Esophagus mucosa (tissue), 1 donor: ENCODE measurements at regions not wholly inside any gene's neighbourhood (a gene's known extent, or its start where the extent isn't known, plus 50 kb on each side); places are given as distances from the start of the nearest gene placed in this dataset.

Experiments used
- ATAC-seq: fragments of 200-7000 bp; cut with Tn5 transposase; one replicate; pipeline ENCODE4 v1.9.1; 2020
- donor health status: DM: yes; HTN: yes; CAD: no.

DNA sequence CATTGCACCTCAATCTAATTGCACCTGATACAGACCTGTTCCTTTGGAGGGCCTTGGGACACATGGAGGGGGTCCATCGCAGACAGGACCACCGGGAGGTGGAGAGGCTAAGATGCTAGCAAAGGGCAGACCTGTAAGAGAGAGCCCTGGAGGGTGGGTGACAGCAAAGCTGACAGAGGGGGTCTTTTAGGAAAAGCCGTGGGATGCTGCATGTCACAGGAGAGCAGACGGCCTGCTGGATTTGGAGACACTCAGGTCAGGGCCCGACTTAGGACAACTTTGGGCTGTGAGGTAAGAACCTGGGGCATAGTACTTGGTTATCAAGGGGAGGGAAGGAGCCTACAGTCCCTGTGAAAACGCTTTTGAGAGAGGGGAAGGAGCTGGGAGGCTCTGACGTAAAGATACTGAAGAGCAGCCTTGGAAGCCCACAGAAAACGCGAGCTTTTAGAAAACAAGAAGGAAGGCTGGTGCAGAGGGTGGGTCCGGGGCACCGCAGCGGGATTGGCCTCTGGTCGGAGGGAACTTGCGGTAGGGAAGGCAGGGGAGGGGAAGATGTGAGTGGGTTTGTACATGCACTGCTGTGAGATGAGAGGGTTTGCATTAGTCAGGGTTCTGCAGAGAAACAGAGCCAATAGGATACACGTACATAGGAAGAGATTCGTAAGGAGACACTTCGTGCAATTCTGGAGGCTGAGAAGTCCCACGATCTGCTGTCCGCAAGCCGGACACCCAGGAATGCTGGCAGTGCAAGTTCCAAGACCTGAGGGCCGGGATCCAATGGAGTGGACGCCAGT, 868.5 kb downstream of the TBC1D22A start:
- no peak for ATAC-seq

DNA sequence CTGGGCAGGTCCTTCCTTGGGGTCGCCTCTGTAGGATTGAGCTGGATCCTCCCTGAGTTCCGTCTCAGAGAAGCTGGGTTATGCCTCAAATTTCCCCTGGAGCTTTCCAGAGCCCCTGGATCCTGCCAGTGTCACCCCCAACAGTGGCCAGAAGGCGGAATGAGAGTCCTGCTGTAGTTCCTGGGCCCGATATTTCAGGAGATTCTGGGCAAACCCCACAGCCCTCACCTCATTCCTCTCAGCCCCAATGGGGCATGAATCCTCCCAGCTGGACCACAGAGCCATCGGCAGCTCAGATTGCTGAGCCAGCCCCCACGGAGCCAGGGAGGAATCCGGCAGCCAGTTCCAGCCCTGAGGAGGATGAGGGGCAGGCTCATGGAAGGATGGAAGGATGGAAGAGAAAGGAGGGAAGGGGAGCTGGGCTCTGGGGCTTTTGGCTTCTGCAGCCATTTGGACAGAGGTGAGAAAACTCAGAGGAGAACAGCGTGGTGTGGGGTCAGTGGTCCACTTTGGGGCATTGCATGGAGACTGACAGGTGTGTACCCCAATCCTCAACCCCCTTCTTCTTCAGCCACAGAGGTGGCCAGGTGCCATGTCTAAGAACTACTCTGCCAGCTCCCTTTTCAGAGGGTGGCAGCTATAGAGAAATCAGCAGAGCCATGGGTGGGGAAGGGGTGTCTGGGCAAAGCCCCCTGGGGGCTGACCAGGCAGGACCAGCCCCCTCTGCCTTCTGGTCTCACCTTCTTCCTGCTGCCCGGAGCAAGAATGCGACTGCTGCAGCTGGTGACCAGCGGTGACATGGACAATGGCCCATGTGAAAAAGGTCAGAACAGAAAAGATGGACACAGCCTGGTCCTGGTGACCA, 867.6 kb downstream of the TBC1D22A start:
- ATAC-seq, result no peak

DNA sequence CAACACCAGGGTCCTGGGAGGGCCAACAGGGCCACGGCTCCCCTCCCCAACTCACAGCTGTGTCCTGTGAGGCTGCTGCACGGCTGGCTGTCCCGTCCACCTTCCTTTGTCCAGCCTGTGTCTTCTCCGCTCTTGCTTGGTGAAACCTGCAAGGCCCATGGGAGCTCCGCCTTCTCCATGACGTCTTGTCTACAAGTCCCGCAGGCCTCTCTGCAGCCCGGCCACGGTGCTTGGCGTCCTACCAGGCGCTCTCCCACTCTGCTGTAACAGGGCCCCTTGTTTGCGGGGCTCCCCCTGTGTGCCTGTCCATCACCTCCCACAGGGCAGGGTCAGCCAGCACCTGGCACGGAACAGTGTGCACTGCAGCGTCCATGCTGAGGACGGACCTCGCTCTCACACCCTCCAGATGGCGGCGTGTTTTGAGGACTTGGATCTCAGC, 866.8 kb downstream of the TBC1D22A start:
- no peak for ATAC-seq

DNA sequence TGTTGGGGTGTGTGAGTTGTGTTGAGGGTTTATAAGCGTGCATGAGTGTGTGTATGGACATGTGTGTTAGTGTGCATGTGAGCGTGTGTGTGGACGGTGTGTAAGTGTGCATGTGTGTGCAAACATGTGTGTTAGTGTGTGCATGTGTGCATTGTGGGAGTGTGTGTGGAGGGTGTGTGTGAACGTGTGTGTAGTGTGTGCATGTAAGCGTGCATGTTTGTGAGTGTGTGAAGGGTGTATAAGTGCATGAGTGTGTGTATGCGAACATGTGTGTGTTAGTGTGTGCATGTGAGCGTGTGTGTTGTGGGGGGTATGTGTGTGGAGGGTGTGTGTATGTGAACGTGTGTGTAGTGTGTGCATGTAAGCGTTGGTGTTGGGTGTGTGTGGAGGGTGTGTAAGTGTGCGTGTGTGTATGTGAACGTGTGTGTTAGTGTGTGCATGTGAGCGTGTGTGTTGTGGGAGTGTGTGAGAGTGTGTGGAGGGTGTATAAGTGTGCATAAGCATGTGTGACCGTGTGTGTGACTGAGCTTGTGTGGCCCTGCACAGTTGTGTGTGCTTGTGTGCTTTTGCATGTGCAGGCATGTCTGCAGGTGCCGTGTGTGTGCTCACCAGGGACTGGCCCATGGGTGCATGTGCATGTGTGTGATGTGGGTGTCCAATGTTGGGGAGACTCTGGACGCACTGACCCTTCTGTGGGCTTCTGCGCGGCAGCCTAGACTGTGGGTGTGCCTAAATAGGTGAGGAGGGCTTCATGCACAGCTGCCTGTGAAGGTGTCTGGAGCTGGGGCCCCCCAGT, 866.2 kb downstream of the TBC1D22A start:
- ATAC-seq, result no peak

DNA sequence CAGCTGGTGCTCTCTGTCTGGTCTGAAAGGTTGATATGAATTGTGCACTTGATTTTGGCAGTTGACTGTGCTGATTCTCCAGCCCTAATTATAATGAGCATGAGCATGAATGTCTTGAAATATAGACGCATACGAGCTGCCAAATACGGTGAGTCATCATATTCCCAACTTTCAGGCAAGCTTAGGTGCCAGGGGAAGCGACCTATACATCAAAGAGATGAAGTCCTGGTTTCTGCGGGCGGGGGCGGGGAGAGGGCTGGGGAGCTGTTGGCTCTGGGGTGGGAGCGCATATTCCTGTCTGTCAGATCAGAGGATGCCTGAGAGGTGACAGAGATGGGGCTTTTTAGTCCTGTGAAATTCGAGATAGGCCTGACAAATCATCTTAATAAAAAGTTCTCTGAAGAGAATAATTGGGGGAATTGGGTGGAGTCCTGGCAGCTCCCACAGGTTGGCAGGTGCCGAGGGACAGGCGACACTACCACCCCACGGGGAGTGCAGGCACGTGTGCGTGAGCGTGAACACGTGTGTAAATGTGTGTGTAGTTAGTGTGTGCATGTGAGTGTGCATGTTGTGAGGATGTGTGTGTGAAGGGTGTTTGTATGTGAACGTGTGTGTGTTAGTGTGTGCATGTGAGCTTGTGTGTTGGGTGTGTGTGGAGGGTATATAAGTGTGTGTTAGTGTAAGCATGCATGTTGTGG, 865.3 kb downstream of the TBC1D22A start:
- ATAC-seq, result no peak

DNA sequence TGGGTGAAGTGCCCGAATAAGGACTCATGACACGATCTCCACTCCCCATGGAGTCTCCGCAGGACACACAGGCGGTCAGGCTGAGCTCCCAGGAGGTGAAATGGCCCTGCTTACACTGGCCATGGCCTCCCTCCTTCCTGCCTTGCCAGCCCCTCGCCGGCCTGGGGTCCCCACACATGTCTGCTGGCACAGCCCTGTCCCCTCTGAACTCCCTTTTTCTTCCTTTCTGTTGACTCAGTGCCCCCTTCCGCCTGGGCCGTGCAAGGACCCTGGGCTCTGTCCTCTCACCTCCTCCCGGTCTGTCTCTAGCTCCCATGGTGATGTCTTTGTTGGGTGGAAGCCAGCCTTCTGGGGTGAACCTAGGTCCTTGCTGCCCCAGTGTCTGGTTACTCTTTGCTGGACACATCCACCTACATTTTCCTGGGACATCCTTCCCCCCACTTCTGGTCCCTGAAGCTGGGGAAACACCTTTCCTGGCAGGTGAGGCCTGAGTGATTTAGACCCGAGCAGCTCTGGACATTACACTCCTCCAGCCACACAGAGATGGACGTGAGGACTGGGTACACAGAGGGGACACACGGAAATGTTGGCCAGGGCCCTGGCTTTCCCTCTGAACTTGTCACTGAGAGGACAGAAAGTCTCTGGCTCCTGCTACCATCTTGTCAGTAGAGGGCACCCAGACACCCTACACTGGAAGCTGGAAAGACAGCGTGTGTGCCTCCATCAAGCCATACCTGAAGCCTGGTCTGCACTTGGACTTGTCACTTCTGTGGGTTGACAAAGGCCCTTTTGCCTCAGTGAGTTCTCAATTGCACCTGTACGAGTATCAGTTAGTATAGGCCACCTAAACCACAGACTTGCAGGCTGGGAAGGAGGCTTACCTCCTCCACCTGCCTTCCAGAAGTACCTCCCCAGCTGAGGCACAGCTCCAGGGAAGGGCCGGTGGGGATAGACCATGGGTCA, 864.3 kb downstream of the TBC1D22A start:
- no peak for ATAC-seq

DNA sequence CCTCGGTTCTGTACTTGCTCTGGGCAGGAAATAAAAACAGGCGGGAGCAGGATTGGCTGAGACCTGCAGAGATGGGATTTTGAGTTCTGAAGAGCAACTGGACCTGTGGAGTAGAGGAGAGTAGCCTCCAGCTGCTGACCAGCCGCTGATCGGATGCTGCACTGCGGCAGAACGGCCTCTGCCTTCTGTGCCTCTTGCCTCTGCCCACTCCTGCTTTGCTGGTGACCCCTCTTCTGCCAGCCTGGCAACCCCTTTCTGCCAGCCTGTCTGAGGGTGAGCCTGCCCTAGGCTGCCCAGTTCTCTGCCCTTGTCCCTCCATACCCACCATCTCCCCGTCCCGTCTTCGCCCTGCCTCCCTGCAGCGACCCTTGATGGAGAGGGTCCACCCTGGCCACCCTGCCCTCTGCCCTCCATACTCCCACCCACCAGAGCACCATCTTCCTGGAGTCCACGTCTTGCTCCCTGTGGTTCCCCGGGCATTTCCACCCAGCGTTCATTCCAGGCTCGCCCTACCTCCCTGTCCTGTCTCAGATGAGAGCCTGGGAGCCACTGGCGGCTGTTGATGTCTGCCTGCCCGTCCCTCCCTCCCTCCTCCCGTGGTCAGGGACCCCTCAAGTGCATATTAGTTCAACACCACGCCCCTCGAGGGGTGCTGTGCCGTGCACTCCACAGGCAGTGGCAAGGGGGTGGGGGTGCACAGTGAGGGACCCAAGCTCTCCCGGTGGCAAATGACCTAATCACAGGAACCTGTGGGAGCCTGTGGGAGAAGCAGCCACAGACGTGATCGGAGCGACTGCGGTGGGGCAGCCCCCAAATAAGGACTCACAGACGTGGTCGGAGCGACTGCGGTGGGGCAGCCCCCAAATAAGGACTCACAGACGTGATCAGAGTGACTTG, 863.3 kb downstream of the TBC1D22A start:
- ATAC-seq, result no peak

DNA sequence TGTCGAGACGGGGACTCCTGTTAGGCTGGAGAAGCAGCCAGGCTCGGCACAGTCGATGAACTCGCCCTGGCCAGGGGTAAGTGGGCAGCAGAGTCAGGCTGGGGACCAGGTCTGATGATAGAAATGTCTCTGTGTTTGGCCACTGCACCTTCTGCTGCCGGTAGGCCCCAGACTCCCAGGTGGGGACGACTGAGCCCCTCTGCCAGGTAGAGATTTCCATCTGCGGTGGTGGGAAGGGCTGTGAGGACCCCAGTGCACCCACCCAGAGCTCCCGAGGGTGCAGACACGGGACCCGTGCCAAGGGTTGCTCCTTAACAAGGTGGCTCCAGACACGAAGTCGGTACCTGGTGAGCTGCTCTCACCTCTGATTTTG, 862.5 kb downstream of the TBC1D22A start:
- no peak for ATAC-seq

DNA sequence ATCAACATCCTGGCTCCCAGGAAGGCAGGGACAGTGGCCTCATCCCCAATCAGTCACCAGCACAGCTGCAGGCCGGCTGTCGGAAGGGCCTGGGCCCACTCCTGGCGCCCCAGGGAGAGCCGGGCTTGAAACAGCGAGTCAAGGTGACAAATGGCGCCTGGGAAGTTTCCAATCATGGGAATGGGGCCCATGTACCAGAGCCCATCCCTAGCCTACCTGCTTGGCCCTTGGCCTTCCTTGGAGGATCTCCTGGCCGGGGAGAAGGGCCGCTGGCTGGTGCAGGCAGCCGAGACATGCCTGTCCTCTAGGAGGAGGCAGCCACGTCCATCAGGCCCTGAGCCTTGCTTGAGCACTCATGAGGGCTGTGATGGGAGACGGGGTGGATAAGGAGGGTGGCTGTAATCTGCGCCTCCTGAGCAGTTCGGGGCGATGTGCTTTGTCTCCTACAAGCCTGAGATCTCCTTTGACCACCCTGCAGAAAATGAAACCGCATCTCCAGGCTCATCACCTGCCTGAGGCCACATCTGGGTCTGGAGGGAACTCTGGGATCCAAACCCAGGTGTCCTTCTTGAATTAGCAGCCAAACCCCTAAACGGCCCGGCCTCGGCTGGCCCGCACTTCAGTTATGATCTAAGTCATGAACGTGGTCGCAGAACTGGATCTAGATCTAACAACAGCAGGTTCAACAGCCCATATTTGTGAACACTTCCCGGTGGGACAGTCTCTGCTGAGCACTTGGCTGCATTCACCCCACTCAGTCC, 862.0 kb downstream of the TBC1D22A start:
- ATAC-seq, result no peak

DNA sequence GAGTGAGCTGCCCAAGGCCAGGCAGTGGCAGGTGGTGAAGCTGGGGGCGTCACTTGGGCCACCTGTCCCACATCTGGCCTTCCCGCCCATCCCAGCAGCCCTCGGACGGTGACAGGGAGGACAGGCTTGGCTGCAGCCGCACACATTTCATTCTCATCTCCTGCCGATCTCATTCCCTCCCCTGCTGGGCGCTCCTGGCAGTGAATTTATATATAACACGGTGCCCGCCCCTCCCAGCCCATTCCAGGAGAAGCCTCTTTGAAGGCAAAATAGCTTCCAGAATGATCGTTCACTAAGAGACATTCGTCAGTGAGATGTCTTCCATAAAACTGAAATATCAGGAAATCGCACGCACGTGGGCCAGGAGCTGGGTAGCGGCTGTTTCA, 861.3 kb downstream of the TBC1D22A start:
- no peak for ATAC-seq

DNA sequence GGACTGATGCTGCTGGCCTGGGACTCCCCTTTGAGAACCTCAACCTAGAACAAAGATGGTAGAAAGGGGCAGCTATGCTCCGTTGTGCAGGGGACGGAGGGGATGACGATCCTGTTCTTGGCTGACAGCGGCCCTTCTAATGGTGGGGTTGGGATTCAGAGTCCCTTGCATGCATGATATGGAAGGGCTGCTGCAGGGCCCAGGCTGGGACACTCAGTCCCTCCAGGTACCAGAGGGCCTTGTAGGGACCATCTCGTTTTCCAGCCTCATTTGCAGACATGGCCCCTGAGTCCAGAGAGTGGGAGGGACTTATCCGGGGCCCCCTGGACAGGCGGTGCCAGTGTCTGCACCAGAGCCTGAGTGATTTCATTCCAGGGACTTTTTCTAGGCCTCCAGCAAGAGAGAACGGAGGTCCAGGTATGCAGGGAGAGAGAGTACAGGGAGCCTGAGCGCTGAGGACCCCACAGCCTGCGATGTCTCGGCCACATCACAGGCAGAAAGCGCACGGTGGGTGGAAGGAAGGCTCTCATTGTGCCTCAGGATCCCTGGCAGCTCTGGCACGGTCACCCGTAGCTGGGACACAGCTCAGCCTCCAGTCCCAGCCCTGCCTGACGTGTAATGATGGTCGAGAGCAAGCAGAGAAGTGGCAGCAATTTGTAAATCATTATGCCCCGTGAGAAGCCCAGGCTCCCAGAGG, 860.8 kb downstream of the TBC1D22A start:
- ATAC-seq, result no peak

DNA sequence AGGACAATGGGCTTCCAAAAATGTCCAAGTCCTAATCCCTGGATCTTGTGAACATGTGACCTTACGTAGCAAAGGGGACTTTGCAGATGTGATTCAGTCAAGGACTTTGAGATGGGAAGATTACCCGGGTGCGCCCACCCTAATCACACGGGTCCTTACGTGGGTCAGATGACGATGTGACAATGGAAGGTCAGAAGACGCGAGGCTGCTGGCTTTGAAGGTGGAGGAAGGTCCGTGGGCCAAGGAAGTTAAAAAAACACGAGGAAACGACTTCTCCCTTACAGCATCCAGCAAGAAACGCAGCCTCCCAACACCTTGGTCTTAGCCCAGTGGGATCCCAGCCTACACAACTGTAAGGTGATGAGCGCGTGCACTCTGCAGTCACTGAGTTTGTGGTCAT, 860.1 kb downstream of the TBC1D22A start:
- ATAC-seq, result no peak

DNA sequence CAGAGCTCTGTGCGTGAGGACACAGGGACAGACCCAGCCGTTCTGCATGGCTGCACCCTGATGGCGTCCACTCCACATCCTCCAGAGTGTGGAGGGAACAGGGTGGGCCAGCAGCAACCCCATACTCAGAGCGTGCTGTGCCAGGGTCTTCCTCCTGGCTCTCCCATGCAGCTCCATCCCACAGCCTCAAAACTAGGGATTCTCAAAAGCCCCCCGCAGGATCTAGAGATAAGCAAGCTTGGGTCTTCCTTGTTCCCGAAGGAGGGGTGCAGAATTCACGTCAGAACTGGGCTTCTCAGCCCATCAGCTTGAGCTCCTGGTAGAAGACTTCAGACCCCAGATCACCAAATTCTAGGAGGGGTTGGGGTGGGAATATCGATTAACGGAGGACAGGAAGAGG, 858.8 kb downstream of the TBC1D22A start:
- no peak for ATAC-seq

DNA sequence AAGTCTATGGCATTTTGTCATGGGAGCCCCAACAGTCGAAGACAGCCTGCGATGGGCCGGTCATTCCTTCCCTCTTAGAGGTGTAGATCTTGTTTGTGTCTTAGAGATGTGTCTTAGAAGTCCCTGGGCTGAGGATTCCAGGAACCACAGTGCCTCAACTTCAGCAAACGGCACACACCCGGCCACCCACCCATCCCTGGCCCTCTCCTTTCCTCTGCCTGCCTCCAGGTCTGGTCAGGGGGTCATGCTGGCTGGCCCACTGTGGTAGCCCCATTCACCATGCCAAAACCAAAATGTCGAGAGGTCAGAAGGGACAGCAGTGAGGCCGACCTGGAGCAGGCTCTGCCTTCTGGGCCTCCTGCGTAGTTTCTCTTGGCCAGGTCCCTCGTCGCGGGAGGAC, 857.9 kb downstream of the TBC1D22A start:
- ATAC-seq, result no peak

DNA sequence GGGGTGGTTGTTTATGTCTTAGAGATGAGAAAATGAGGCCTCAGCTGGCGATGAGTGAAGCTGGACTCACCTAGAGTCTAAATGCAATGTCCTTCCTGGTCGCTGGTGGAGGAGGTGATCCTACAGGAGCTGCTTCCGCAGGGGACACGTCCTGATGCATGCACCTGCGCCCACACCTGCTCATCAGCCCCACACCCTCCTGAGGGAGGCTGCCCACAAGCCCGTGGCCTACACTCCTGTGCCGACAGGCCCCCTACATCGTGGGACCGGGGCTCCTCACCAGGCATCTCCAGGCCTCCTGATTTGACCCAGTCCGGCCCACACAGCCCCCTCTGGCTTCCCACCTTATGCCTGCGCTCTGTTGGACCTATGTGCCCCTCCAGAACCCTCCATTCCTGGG, 857.2 kb downstream of the TBC1D22A start:
- ATAC-seq, result no peak

DNA sequence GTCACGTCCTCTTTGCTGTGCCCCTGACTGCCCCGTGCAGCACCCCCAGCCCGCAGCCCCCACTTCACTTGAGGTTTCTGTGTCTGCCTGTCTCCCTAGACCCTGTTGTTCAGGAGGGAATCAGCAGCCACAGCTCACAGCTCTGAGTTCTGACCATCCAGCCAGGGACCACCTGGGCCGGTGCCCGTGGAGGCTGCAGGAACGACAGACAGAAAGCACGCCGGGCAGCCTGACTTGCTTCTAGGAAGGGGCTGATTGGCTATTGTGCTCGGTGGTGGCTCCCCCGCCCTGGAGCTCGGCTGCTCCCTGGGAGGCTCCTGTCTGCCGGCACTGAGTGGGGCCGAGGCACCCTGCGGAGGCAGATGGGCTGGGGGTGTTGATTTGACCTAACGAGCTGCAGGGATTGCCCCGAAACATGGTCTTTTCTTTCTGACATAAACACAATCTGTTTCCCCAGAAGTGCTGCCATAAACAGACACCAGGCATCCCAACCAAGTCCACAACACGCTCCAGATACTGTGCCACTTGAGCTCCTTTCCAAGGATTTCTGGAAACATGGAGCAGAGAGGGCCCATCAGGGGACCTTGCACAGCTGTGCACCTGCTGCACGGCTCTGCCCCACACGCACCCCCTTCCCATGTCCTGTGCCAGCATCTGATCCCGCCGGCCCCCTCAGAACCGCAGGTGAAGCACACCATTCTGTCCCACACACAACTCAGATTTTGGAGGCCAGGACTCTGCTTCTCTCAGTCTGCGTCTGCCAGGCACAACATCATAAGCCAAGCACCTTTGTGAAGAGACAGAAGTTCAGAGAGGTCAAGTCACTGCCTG, 855.9 kb downstream of the TBC1D22A start:
- no peak for ATAC-seq

DNA sequence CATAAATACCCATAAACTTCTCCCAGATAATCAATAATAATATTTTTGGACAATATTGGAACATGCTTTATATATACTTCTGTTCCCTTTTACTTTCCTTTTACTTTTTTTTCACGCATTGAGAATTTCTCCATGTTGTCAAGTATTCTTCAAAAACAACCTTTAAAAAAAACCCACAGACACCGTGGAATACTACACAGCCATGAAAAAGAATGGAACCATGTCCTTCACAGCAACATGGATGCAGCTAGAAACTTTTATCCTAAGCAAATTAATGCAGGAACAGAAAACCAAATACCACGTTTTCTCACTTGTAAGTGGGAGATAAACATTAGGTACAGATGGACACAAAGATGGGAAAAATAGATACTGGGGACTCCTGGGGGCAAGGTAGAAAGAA, 854.7 kb downstream of the TBC1D22A start:
- ATAC-seq, result no peak
